GM12892 (cell line): ENCODE measurements at regions not wholly inside any gene's neighbourhood (a gene's known extent, or its start where the extent isn't known, plus 50 kb on each side); places are given as distances from the start of the nearest gene placed in this dataset.

Experiments used
- POLR2A ChIP-seq: IDR thresholded peaks from 2 replicates; pipeline ENCODE4 v1.6.1; 2011; ENCODE audit warnings: low read depth, low read length, control low read depth
- POLR2AphosphoS5 ChIP-seq: IDR thresholded peaks from 2 replicates; pipeline ENCODE4 v1.6.1; 2011; ENCODE audit warnings: low read depth, low read length, control low read depth

GRCh38 chr11:116432301-116432700 lies 340.5 kb downstream of the BUD13 start:
- no peak for TF ChIP-seq POLR2A
- TF ChIP-seq POLR2AphosphoS5, result no peak
